Keratinocyte (primary cell): ENCODE measurements at regions not wholly inside any gene's neighbourhood (a gene's known extent, or its start where the extent isn't known, plus 50 kb on each side); places are given as distances from the start of the nearest gene placed in this dataset.

ENCODE experiments used
- DNase-seq: peaks from one replicate; pipeline ENCODE4 v3.0.0-alpha.2; 2011; ENCODE audit warnings: low read depth, missing footprints, low spot score
- FAIRE-seq: peaks from 2 replicates; lab custom pipeline; 2011; peaks lifted over from hg19 to GRCh38; lab: Jason Lieb, UNC
- H2AFZ ChIP-seq: 2 replicates; pipeline ENCODE4 v1.6.0; 2012; ENCODE audit warnings: low read length, control low read depth, inconsistent platforms; ENCODE audit not compliant: control insufficient read depth
- H3K27ac ChIP-seq: 2 replicates; pipeline ENCODE4 v1.5.1; 2011; ENCODE audit warnings: low read length; ENCODE audit not compliant: control insufficient read depth, insufficient read depth
- H3K27me3 ChIP-seq: 3 replicates; pipeline ENCODE4 v1.6.0; 2011; ENCODE audit warnings: low read length; ENCODE audit not compliant: control insufficient read depth, insufficient read depth; ENCODE audit errors: extremely low read depth
- H3K36me3 ChIP-seq, 2 experiments: 2 replicates in 1 of 2; 3 replicates in 1 of 2; pipeline ENCODE4 v1.5.1; 2011; ENCODE audit warnings: low read length in 2 of 2, mild to moderate bottlenecking in 1 of 2; ENCODE audit not compliant: control insufficient read depth in 2 of 2, insufficient read depth in 2 of 2; ENCODE audit errors: extremely low read depth in 1 of 2
- H3K4me1 ChIP-seq: 3 replicates; pipeline ENCODE4 v1.5.1; 2011; ENCODE audit warnings: low read length; ENCODE audit not compliant: control insufficient read depth, insufficient read depth; ENCODE audit errors: extremely low read depth
- H3K4me2 ChIP-seq: 3 replicates; pipeline ENCODE4 v1.6.0; 2011; ENCODE audit warnings: low read depth, low read length; ENCODE audit not compliant: control insufficient read depth, insufficient read depth; ENCODE audit errors: extremely low read depth
- H3K4me3 ChIP-seq, 3 experiments: fragments of 200-600 bp in 1 of 3; sonication (generic) in 1 of 3; 2 replicates in 2 of 3; 3 replicates in 1 of 3; pipeline ENCODE4 v1.5.1; 2011 to 2016; ENCODE audit warnings: low read length in 3 of 3, mild to moderate bottlenecking in 3 of 3, control low read depth in 2 of 3, inconsistent platforms in 1 of 3, low read depth in 1 of 3, mixed read lengths in 1 of 3, mixed run types in 1 of 3, moderate library complexity in 1 of 3; ENCODE audit not compliant: control insufficient read depth in 2 of 3, insufficient read depth in 2 of 3; ENCODE audit errors: extremely low read depth in 1 of 3
- H3K79me2 ChIP-seq: 2 replicates; pipeline ENCODE4 v1.6.0; 2012; ENCODE audit warnings: low read length; ENCODE audit not compliant: control insufficient read depth, insufficient read depth
- H3K9ac ChIP-seq: 3 replicates; pipeline ENCODE4 v1.6.0; 2011; ENCODE audit warnings: low read length; ENCODE audit not compliant: control insufficient read depth, insufficient read depth; ENCODE audit errors: extremely low read depth
- H3K9me1 ChIP-seq: 3 replicates; pipeline ENCODE4 v1.6.0; 2011; ENCODE audit warnings: low read length; ENCODE audit not compliant: control insufficient read depth, insufficient read depth; ENCODE audit errors: extremely low read depth
- H3K9me3 ChIP-seq: 2 replicates; pipeline ENCODE4 v1.5.1; 2012; ENCODE audit warnings: low read depth, low read length; ENCODE audit not compliant: control insufficient read depth
- H4K20me1 ChIP-seq: 3 replicates; pipeline ENCODE4 v1.6.0; 2011; ENCODE audit warnings: low read length; ENCODE audit not compliant: control insufficient read depth, insufficient read depth; ENCODE audit errors: extremely low read depth
- CTCF ChIP-seq, 3 experiments: IDR thresholded peaks in 1 of 3; conservative IDR thresholded peaks in 1 of 3; optimal IDR thresholded peaks in 1 of 3; 2 replicates in 2 of 3; 3 replicates in 1 of 3; pipeline versions ENCODE3 to v1.5.1; 2011; ENCODE audit warnings: low read length in 3 of 3, mild to moderate bottlenecking in 3 of 3, moderate library complexity in 2 of 3, control low read depth in 1 of 3, inconsistent platforms in 1 of 3; ENCODE audit not compliant: insufficient read depth in 2 of 3; ENCODE audit errors: extremely low read depth in 1 of 3
- EZH2 ChIP-seq: IDR thresholded peaks from one replicate; pipeline ENCODE4 v1.6.1; 2012; ENCODE audit warnings: inconsistent platforms, mild to moderate bottlenecking, low read length, moderate library complexity
- dilution Hi-C: fragments of 300-500 bp; cut with MboI; formaldehyde crosslinking; loops from one replicate; pipeline ENCODE4 v1.7.0; 2020; ENCODE audit warnings: low sequenced_read_pairs; ENCODE audit not compliant: extremely low pct_ligation_motif_present

DNA sequence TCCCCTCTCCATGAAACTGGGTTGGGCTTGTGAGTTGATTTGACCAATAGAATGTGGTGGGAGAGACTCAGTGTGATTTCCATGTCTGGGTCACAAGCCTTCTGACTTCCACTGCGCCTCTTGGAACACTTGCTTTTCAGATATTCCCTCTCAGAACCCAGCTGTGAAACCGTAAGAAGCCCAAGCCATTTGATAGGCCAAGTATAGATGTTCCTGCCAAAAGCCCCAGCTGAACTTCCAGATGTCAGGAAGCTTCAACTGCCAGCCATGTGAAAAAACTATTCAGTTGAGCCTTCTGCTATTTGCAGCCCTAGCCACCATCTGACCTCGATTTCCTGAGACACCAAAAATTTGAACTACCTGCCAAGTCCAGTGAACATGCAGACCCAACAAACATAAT is 387.8 kb upstream of the GJE1 start:
- Histone ChIP-seq H3K9me3 (no peaks in the 10 kb centered on the region), H3K4me3 (no peak overlapping the region), H3K4me1 (no peaks in the 10 kb centered on the region), H3K9me1 (no peaks in the 10 kb centered on the region), H4K20me1 (no peaks in the 10 kb centered on the region), H3K9ac (no peak overlapping the region), H3K79me2 (no peaks in the 10 kb centered on the region), H3K4me2 (no peak overlapping the region), H3K36me3 (no peaks in the 10 kb centered on the region), H3K27me3 (no peaks in the 10 kb centered on the region), H3K27ac (no peak overlapping the region), H2AFZ (no peak overlapping the region)
- no peak for DNase-seq
- dilution Hi-C loops = no loop called here
- no peak for FAIRE-seq
- no peak for TF ChIP-seq CTCF (optimal IDR thresholded peaks at IDR 0.05 in 1 of 3, IDR thresholded peaks at IDR 0.05 in 1 of 3, conservative IDR thresholded peaks at IDR 0.05 in 1 of 3; ENCODE audit: extremely low read depth in 1 of 3, insufficient read depth in 2 of 3, low read length in 3 of 3)
- no peak for TF ChIP-seq EZH2

- DNase-seq (no peak), FAIRE-seq (no peak)
- H3K79me2 ChIP-seq = no peaks in the 10 kb centered on the region
- H2AFZ ChIP-seq = no peak overlapping the region
- H3K27ac ChIP-seq = no peak overlapping the region
- no peak overlapping the region for H3K4me2 ChIP-seq
- no peaks in the 10 kb centered on the region for H3K36me3 ChIP-seq
- H4K20me1 ChIP-seq = no peaks in the 10 kb centered on the region
- no peak overlapping the region for H3K9ac ChIP-seq
- dilution Hi-C loops = no loop called here
- H3K27me3 ChIP-seq = no peaks in the 10 kb centered on the region
- H3K9me3 ChIP-seq = no peaks in the 10 kb centered on the region
- no peaks in the 10 kb centered on the region for H3K4me1 ChIP-seq
- H3K4me3 ChIP-seq = no peak overlapping the region
- H3K9me1 ChIP-seq = no peaks in the 10 kb centered on the region
- TF ChIP-seq CTCF (optimal IDR thresholded peaks at IDR 0.05 in 1 of 3, IDR thresholded peaks at IDR 0.05 in 1 of 3, conservative IDR thresholded peaks at IDR 0.05 in 1 of 3; ENCODE audit: extremely low read depth in 1 of 3, insufficient read depth in 2 of 3, low read length in 3 of 3) = no peak
- no peak for TF ChIP-seq EZH2
Observed at GRCh38 chr6:141744194-141744925, 388.4 kb upstream of the GJE1 start.
